ENCODE measurements at regions not wholly inside any gene's neighbourhood (a gene's known extent, or its start where the extent isn't known, plus 50 kb on each side); places are given as distances from the start of the nearest gene placed in this dataset.

DNA sequence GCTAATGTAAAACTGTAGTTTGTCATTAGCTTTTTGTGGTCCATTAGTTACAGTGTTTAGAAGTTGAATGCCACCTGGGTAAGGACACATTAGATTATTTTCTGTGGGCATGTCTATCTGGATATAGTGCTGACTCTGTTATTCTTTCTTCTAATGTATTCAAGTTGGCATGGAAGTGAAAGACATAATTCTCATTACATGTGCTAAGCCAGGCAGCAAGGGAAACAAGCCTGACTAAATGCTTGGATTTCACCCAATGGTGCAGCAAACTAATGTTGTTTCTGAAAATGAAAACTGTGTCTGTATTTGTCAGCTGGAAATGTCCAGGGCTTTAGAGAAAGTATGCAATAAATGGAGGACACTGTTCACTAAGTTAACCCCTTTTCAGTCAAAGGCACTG, 100.7 kb downstream of the NUP35 start:
- TF ChIP-seq POLR2A (conservative IDR thresholded peaks at IDR 0.05), result no peak
- TF ChIP-seq, protein P1, sequence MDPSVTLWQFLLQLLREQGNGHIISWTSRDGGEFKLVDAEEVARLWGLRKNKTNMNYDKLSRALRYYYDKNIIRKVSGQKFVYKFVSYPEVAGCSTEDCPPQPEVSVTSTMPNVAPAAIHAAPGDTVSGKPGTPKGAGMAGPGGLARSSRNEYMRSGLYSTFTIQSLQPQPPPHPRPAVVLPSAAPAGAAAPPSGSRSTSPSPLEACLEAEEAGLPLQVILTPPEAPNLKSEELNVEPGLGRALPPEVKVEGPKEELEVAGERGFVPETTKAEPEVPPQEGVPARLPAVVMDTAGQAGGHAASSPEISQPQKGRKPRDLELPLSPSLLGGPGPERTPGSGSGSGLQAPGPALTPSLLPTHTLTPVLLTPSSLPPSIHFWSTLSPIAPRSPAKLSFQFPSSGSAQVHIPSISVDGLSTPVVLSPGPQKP (CRISPR knock-in tag; IDR thresholded peaks at IDR 0.05), result no peak
- TF ChIP-seq FOXK1 (CRISPR knock-in tag; IDR thresholded peaks at IDR 0.05; ENCODE audit: borderline replicate concordance), result no peak
- TF ChIP-seq ZSCAN29 (IDR thresholded peaks at IDR 0.05), result no peak
- TF ChIP-seq RAD51 (IDR thresholded peaks at IDR 0.05; ENCODE audit: borderline replicate concordance, low read depth), result no peak
- TF ChIP-seq ZNF140 (CRISPR knock-in tag; IDR thresholded peaks at IDR 0.05), result no peak
- TF ChIP-seq SNRNP70 (optimal IDR thresholded peaks at IDR 0.05; ENCODE audit: low read depth, low read length), result no peak
- no peak for TF ChIP-seq CREB1 (IDR thresholded peaks at IDR 0.05)
- TF ChIP-seq CREB1 (CRISPR knock-in tag; IDR thresholded peaks at IDR 0.05), result no peak
- no peak for TF ChIP-seq FOXP1 (CRISPR knock-in tag; IDR thresholded peaks at IDR 0.05)
- no peak for TF ChIP-seq RFX5 (IDR thresholded peaks at IDR 0.05; ENCODE audit: low read depth, low read length)
- no peak for TF ChIP-seq FOXM1 (IDR thresholded peaks at IDR 0.05; ENCODE audit: low read depth)
- TF ChIP-seq FOXM1 (CRISPR knock-in tag; IDR thresholded peaks at IDR 0.05; ENCODE audit: low read depth), result no peak
- no peak for TF ChIP-seq HDAC1 (IDR thresholded peaks at IDR 0.05)
- TF ChIP-seq HCFC1 (IDR thresholded peaks at IDR 0.05; ENCODE audit: low read depth, low read length), result no peak
- TF ChIP-seq, protein P2, sequence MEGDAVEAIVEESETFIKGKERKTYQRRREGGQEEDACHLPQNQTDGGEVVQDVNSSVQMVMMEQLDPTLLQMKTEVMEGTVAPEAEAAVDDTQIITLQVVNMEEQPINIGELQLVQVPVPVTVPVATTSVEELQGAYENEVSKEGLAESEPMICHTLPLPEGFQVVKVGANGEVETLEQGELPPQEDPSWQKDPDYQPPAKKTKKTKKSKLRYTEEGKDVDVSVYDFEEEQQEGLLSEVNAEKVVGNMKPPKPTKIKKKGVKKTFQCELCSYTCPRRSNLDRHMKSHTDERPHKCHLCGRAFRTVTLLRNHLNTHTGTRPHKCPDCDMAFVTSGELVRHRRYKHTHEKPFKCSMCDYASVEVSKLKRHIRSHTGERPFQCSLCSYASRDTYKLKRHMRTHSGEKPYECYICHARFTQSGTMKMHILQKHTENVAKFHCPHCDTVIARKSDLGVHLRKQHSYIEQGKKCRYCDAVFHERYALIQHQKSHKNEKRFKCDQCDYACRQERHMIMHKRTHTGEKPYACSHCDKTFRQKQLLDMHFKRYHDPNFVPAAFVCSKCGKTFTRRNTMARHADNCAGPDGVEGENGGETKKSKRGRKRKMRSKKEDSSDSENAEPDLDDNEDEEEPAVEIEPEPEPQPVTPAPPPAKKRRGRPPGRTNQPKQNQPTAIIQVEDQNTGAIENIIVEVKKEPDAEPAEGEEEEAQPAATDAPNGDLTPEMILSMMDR (IDR thresholded peaks at IDR 0.05 in 2 of 3, conservative IDR thresholded peaks at IDR 0.05 in 1 of 3; ENCODE audit: insufficient read depth in 2 of 3, low read depth in 1 of 3, low read length in 3 of 3), result no peak
